Spleen (tissue), 11 donors: ENCODE measurements at regions not wholly inside any gene's neighbourhood (a gene's known extent, or its start where the extent isn't known, plus 50 kb on each side); places are given as distances from the start of the nearest gene placed in this dataset.

Experiments
- DNase-seq: peaks from one replicate; pipeline ENCODE4 v3.0.0-alpha.2; 2020
- H3K27ac ChIP-seq, 8 donors: fragments of 200-600 bp; sonication (generic) in 7 of 8; 1 replicate in 4 of 8; 2 replicates in 4 of 8; pipeline versions ENCODE4 v1.5.0 to v1.8.0; 2016 to 2021; ENCODE audit warnings: inconsistent platforms in 4 of 8, mild to moderate bottlenecking in 4 of 8, moderate library complexity in 1 of 8
- H3K27me3 ChIP-seq, 7 donors: fragments of 200-600 bp; sonication (generic) in 6 of 7; replicated peaks in 1 of 7; 1 replicate in 4 of 7; 2 replicates in 3 of 7; pipeline versions ENCODE4 v1.5.0 to v1.8.0; 2016 to 2021; ENCODE audit warnings: inconsistent platforms in 3 of 7, mild to moderate bottlenecking in 1 of 7
- H3K36me3 ChIP-seq, 6 donors: fragments of 200-600 bp; sonication (generic) in 5 of 6; 1 replicate in 4 of 6; 2 replicates in 2 of 6; pipeline versions ENCODE4 v1.5.0 to v1.8.0; 2016 to 2021; ENCODE audit warnings: inconsistent platforms in 2 of 6
- H3K4me1 ChIP-seq, 6 donors: fragments of 200-600 bp; sonication (generic) in 5 of 6; 1 replicate in 3 of 6; 2 replicates in 3 of 6; pipeline versions ENCODE4 v1.5.0 to v1.8.0; 2016 to 2021; ENCODE audit warnings: inconsistent platforms in 3 of 6
- H3K4me3 ChIP-seq, 8 donors: fragments of 200-600 bp; sonication (generic) in 7 of 8; 1 replicate in 4 of 8; 2 replicates in 4 of 8; pipeline versions ENCODE4 v1.5.0 to v1.8.0; 2016 to 2021; ENCODE audit warnings: inconsistent platforms in 4 of 8, mild to moderate bottlenecking in 4 of 8, moderate library complexity in 2 of 8
- H3K9me3 ChIP-seq, 8 donors: fragments of 200-600 bp; sonication (generic) in 7 of 8; 1 replicate in 4 of 8; 2 replicates in 4 of 8; pipeline versions ENCODE4 v1.5.0 to v1.8.0; 2016 to 2021; ENCODE audit warnings: inconsistent platforms in 4 of 8
- CTCF ChIP-seq, 11 experiments: fragments of 200-600 bp in 7 of 11; fragments of 450-650 bp in 4 of 11; sonication (generic) in 4 of 11; IDR thresholded peaks in 8 of 11; conservative IDR thresholded peaks in 3 of 11; 1 replicate in 7 of 11; 2 replicates in 4 of 11; pipeline versions ENCODE4 v1.4.0 to v1.8.0; 2016 to 2021; ENCODE audit warnings: antibody characterized with exemption in 11 of 11, inconsistent platforms in 4 of 11, mild to moderate bottlenecking in 1 of 11
- POLR2A ChIP-seq, 3 donors: fragments of 450-650 bp; IDR thresholded peaks; one replicate each; pipeline ENCODE4 v1.5.1; 2017; ENCODE audit warnings: antibody characterized with exemption in 3 of 3, mild to moderate bottlenecking in 1 of 3
- POLR2AphosphoS5 ChIP-seq, 3 donors: sonication (generic); formaldehyde crosslinking; IDR thresholded peaks; one replicate each; pipeline ENCODE4 v1.5.1; 2017; ENCODE audit warnings: antibody characterized with exemption in 3 of 3
- WGBS, 5 donors: extraction: QIAGEN DNeasy Blood & Tissue Kit in 3 of 5; methylation state at CpG; one replicate each; pipeline versions ENCODE4 v1.1.5 to v1.1.7; 2013 to 2018; 5-methylcytosine and 5-hydroxymethylcytosine counted together
- intact Hi-C: fragments of 100-400 bp; cut with DNase I; formaldehyde crosslinking; loops from one replicate; pipeline ENCODE4 v1.15.0; 2023; ENCODE audit warnings: low total_unique reads
- donor health status: healthy with polysubstance abuse.
- donor health status: DM: no; HTN: no; CAD: no; lungs with moderate emphysema.
- donor health status: DM: no; HTN: no; CAD: no.
- donor health status: Bipolar disorder and iron deficiency.
- donor health status: healthy.
- donor health status: DM: no; HTN: no; CAD: no.
- donor health status: DM: yes; HTN: yes; CAD: no.

DNA sequence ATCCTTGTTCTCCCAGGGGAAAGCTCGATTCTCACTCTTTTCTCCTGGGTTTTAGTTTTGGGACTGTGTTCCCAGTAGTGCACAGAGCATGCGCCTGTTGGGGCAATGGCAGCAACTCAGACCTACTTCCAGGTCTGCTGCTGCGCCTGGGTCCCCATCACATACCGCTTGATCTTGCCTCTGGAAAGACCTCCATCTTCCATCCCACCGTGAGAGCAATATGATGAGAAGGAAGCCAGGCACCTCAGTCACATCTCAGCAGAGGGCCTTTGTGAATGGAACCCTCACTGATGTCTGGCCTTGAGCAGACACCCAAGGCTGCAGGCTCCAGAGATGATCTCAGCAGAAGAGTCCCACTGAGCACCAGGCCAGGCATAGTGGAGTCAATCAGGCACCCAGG is 176.8 kb upstream of the ZNF507 start:
- TF ChIP-seq POLR2A (IDR thresholded peaks at IDR 0.05) (no peak), POLR2AphosphoS5 (IDR thresholded peaks at IDR 0.05) (no peak), CTCF (IDR thresholded peaks at IDR 0.05 in 8 of 11, conservative IDR thresholded peaks at IDR 0.05 in 3 of 11) (no peak)
- H3K27me3 ChIP-seq: peaks cover 0 to 33% (median 0%) of the 10 kb centered on the region in 7 donors
- 73 to 83% (median 81%) methylated on average over 5 of the region's 5 CpGs for WGBS, 5 donors
- H3K27ac ChIP-seq: no peak overlapping the region
- no peaks in the 10 kb centered on the region for H3K4me1 ChIP-seq
- H3K4me3 ChIP-seq: no peak overlapping the region
- DNase-seq: no peak
- H3K36me3 ChIP-seq: no peaks in the 10 kb centered on the region
- intact Hi-C loops: no loop called here
- peaks cover 0 to under 1% (median 0%) of the 10 kb centered on the region in 8 donors for H3K9me3 ChIP-seq

GRCh38 chr19:32171719-32172151 is 173.7 kb upstream of the ZNF507 start:
- no peaks in the 10 kb centered on the region for H3K36me3 ChIP-seq
- no peaks in the 10 kb centered on the region for H3K4me1 ChIP-seq
- TF ChIP-seq CTCF (IDR thresholded peaks at IDR 0.05 in 8 of 11, conservative IDR thresholded peaks at IDR 0.05 in 3 of 11): no peak
- TF ChIP-seq POLR2A (IDR thresholded peaks at IDR 0.05): no peak
- TF ChIP-seq POLR2AphosphoS5 (IDR thresholded peaks at IDR 0.05): no peak
- no peak for DNase-seq
- intact Hi-C loops: no loop called here
- H3K9me3 ChIP-seq: peaks cover 0 to 3% (median 0%) of the 10 kb centered on the region in 8 donors
- no peak overlapping the region for H3K27ac ChIP-seq
- H3K4me3 ChIP-seq: no peak overlapping the region
- H3K27me3 ChIP-seq: peaks cover 0 to 10% (median 0%) of the 10 kb centered on the region in 7 donors
- 60 to 80% (median 74%) methylated on average over 12 of the region's 12 CpGs for WGBS, 5 donors

DNA sequence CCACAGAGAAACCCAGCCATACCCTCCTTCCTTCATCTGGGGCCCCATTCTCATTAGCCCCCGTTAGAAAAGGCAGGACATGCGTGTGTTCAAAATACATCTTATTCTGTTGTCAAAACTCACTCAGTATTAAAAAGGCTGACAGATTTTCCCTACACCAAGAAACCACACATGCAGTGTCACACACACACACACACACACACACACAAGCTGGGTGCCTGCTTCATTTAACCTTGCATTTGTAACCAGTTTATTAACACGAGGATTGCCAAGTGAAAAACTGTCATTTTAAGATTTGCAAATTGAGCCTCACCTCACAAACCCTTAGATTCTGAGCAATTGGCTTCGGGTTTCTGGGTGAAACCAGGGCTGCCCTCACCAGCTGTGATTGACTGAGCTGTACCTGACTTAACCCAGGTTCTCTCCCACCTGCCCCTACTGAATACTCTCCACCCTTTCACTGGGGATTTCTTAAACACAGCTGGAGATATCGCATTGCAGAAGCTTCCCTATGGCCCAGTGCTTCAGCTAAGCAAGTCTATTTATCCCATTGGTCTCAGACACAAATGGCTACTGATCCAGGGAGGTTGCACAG is 172.7 kb upstream of the ZNF507 start:
- H3K27me3 ChIP-seq: peaks cover 0 to 10% (median 0%) of the 10 kb centered on the region in 7 donors
- H3K9me3 ChIP-seq: peaks cover 0 to 3% (median 0%) of the 10 kb centered on the region in 8 donors
- 67 to 73% (median 69%) methylated on average over 5 of the region's 5 CpGs for WGBS, 5 donors
- no peak overlapping the region for H3K27ac ChIP-seq
- H3K4me3 ChIP-seq: no peak overlapping the region
- H3K4me1 ChIP-seq: no peaks in the 10 kb centered on the region
- intact Hi-C loops: no loop called here
- TF ChIP-seq POLR2AphosphoS5 (IDR thresholded peaks at IDR 0.05) (no peak), POLR2A (IDR thresholded peaks at IDR 0.05) (no peak), CTCF (IDR thresholded peaks at IDR 0.05 in 8 of 11, conservative IDR thresholded peaks at IDR 0.05 in 3 of 11) (no peak)
- no peak for DNase-seq
- H3K36me3 ChIP-seq: no peaks in the 10 kb centered on the region

DNA sequence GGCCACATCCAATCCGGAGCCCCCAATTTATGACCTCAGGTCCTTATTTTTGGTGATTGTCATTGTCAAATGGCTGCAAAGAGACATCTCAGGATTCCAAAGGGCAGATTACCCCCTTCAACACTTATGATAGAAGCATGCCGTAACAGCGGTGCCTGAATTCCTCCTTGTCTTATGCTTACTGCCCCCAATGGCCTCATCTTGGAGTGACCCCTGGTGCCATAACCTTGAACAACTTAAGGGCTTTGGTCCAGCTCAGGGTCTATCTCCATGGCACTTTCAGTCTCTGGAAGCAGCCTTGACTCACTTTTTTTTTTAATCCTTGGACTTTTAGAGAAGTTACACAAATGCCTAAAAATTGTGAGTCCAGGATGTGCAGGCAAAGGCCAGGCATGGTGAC is 171.6 kb upstream of the ZNF507 start:
- Histone ChIP-seq H3K9me3 (peaks cover 0 to 3% (median 0%) of the 10 kb centered on the region in 8 donors), H3K27me3 (no peaks in the 10 kb centered on the region), H3K36me3 (no peaks in the 10 kb centered on the region), H3K4me3 (no peak overlapping the region), H3K27ac (no peak overlapping the region), H3K4me1 (no peaks in the 10 kb centered on the region)
- TF ChIP-seq POLR2AphosphoS5 (IDR thresholded peaks at IDR 0.05) (no peak), POLR2A (IDR thresholded peaks at IDR 0.05) (no peak), CTCF (IDR thresholded peaks at IDR 0.05 in 8 of 11, conservative IDR thresholded peaks at IDR 0.05 in 3 of 11) (no peak)
- intact Hi-C loops: no loop called here
- 86 to 94% (median 89%) methylated on average over 3 of the region's 3 CpGs for WGBS, 5 donors
- no peak for DNase-seq
